Lung (tissue), 11 donors: ENCODE measurements at regions not wholly inside any gene's neighbourhood (a gene's known extent, or its start where the extent isn't known, plus 50 kb on each side); places are given as distances from the start of the nearest gene placed in this dataset.

Experiments
- ATAC-seq: fragments of 200-7000 bp; cut with Tn5 transposase; one replicate; pipeline ENCODE4 v1.9.1; 2020; ENCODE audit warnings: moderate number of reproducible peaks; ENCODE audit not compliant: insufficient read depth, low FRiP score
- DNase-seq, 3 donors: peaks; one replicate each; pipeline ENCODE4 v3.0.0-alpha.2; 2013 to 2017
- H3K27ac ChIP-seq, 2 donors: one replicate each; pipeline ENCODE4 v1.5.1; 2013; ENCODE audit warnings: mild to moderate bottlenecking in 2 of 2, moderate library complexity in 2 of 2, control low read depth in 1 of 2, inconsistent platforms in 1 of 2, low read depth in 1 of 2, low read length in 1 of 2
- H3K27me3 ChIP-seq, 3 donors: one replicate each; pipeline ENCODE4 v1.5.1; 2013; ENCODE audit warnings: low read length in 2 of 3; ENCODE audit not compliant: control insufficient read depth in 3 of 3, insufficient read depth in 3 of 3
- H3K36me3 ChIP-seq, 4 donors: one replicate each; pipeline ENCODE4 v1.5.1; 2013; ENCODE audit warnings: low read length in 4 of 4, mild to moderate bottlenecking in 1 of 4, moderate library complexity in 1 of 4; ENCODE audit not compliant: control insufficient read depth in 4 of 4, insufficient read depth in 4 of 4
- H3K4me1 ChIP-seq, 5 donors: one replicate each; pipeline ENCODE4 v1.5.1; 2013; ENCODE audit warnings: low read length in 5 of 5, mild to moderate bottlenecking in 2 of 5, moderate library complexity in 1 of 5; ENCODE audit not compliant: control insufficient read depth in 5 of 5, insufficient read depth in 5 of 5
- H3K4me3 ChIP-seq: one replicate; pipeline ENCODE4 v1.5.1; 2013; ENCODE audit warnings: mild to moderate bottlenecking, control low read depth, moderate library complexity
- H3K9ac ChIP-seq, 2 donors: one replicate each; pipeline ENCODE4 v1.5.1; 2013; ENCODE audit warnings: low read length in 2 of 2, control low read depth in 1 of 2; ENCODE audit not compliant: insufficient read depth in 1 of 2
- H3K9me3 ChIP-seq, 4 donors: one replicate each; pipeline ENCODE4 v1.5.1; 2013; ENCODE audit warnings: low read length in 3 of 4, mild to moderate bottlenecking in 1 of 4, moderate library complexity in 1 of 4; ENCODE audit not compliant: control insufficient read depth in 4 of 4, insufficient read depth in 3 of 4
- WGBS, 2 donors: extraction: QIAGEN DNeasy Blood & Tissue Kit; methylation state at CpG; one replicate each; pipeline ENCODE4 v1.1.7; 2013; 5-methylcytosine and 5-hydroxymethylcytosine counted together
- TF ChIP-seq, protein P1 (sequence below): IDR thresholded peaks from 2 replicates; pipeline ENCODE4 v1.5.1; 2012; ENCODE audit warnings: mild to moderate bottlenecking; ENCODE audit errors: control extremely low read depth, extremely low read depth
- donor health status: control.
- donor health status: control.
- donor health status: Bipolar disorder and iron deficiency.
- donor health status: healthy.
- donor health status: DM: yes; HTN: yes; CAD: no.

DNA sequence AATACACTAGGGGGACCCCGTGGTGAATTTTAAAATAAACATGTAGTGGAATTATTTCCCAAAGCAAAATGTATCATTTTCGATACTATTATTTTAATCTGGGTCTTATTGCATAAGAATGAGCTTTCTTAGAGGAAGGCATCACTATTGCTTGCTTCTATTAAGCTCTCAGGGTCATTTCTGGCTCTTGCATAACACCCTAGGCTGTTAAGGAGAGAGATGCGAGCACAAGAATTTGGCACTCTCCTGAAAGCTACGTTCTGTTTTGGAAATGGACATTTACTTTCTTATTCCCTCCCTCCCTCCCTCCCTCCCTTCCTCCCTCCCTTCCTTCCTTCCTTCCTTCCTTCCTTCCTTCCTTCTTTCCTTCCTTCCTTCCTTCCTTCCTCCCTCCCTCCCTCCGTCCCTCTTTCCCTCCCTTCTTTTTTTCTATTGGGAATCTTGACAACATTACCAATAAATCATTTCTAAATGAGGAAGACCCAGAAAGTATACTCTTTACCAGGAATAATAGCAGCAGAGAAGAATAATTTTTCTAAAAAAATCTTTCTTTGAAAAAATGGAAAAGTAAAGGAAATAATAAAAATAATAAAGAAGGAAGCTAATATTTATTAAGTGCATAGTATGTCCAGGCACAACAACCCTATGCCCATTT lies 83.6 kb upstream of the BDNF start:
- no peak overlapping the region for H3K27ac ChIP-seq
- DNase-seq (peak in 1 of 3 donors; percentile 1), ATAC-seq (no peak)
- H3K27me3 ChIP-seq = no peaks in the 10 kb centered on the region
- no peaks in the 10 kb centered on the region for H3K4me1 ChIP-seq
- TF ChIP-seq, protein P1, sequence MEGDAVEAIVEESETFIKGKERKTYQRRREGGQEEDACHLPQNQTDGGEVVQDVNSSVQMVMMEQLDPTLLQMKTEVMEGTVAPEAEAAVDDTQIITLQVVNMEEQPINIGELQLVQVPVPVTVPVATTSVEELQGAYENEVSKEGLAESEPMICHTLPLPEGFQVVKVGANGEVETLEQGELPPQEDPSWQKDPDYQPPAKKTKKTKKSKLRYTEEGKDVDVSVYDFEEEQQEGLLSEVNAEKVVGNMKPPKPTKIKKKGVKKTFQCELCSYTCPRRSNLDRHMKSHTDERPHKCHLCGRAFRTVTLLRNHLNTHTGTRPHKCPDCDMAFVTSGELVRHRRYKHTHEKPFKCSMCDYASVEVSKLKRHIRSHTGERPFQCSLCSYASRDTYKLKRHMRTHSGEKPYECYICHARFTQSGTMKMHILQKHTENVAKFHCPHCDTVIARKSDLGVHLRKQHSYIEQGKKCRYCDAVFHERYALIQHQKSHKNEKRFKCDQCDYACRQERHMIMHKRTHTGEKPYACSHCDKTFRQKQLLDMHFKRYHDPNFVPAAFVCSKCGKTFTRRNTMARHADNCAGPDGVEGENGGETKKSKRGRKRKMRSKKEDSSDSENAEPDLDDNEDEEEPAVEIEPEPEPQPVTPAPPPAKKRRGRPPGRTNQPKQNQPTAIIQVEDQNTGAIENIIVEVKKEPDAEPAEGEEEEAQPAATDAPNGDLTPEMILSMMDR = no peak
- H3K9me3 ChIP-seq = no peaks in the 10 kb centered on the region
- H3K9ac ChIP-seq = no peak overlapping the region
- H3K4me3 ChIP-seq = no peak overlapping the region
- WGBS, 2 donors = 59 to 79% methylated on average over 4 to 5 of the region's 5 CpGs
- no peaks in the 10 kb centered on the region for H3K36me3 ChIP-seq

GRCh38 chr11:27777033-27777432 lies 76.8 kb upstream of the BDNF start:
- 74 to 76% methylated on average over 3 of the region's 3 CpGs for whole genome bisulfite sequencing, 2 donors
- no peak for ATAC-seq
- Histone ChIP-seq H3K4me3 (no peak overlapping the region), H3K4me1 (no peaks in the 10 kb centered on the region), H3K9me3 (no peaks in the 10 kb centered on the region), H3K9ac (no peak overlapping the region), H3K36me3 (no peaks in the 10 kb centered on the region), H3K27me3 (no peaks in the 10 kb centered on the region), H3K27ac (no peak overlapping the region)
- DNase-seq = no peak
- TF ChIP-seq, protein P1 = no peak

DNA sequence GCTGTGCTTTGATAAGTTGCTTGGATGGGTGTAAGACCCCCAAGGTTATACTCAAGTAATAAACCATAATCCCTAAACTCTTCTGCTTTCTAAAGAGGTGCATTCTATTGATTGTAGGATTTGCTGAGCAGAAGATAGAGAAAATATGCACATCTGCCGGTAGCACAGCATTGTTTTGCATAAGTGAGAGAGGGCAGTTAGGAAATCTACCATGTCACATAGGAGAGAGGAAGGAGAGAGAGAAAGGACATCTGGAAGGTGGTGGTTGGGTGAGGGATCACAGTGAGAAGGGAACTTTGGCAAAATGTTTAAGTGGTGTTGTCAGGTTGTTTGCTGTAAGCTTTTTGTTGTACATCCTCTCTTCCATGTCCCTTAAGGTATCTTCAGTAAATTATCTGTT lies 73.6 kb upstream of the BDNF start:
- TF ChIP-seq, protein P1 = no peak
- no peak overlapping the region for H3K4me3 ChIP-seq
- H3K4me1 ChIP-seq = no peaks in the 10 kb centered on the region
- no peak for ATAC-seq
- no peaks in the 10 kb centered on the region for H3K9me3 ChIP-seq
- H3K36me3 ChIP-seq = no peaks in the 10 kb centered on the region
- DNase-seq = no peak
- no peak overlapping the region for H3K9ac ChIP-seq
- H3K27ac ChIP-seq = no peak overlapping the region
- 71 to 85% methylated on average over 1 of the region's 1 CpG for WGBS, 2 donors
- no peaks in the 10 kb centered on the region for H3K27me3 ChIP-seq

GRCh38 chr11:27771516-27771915 lies 71.3 kb upstream of the BDNF start:
- ATAC-seq (no peak), DNase-seq (no peak)
- no peaks in the 10 kb centered on the region for H3K27me3 ChIP-seq
- H3K9me3 ChIP-seq = no peaks in the 10 kb centered on the region
- no peaks in the 10 kb centered on the region for H3K4me1 ChIP-seq
- no peak overlapping the region for H3K9ac ChIP-seq
- H3K4me3 ChIP-seq = no peak overlapping the region
- no peaks in the 10 kb centered on the region for H3K36me3 ChIP-seq
- TF ChIP-seq, protein P1 = no peak
- H3K27ac ChIP-seq = no peak overlapping the region
